ENCODE measurements at regions not wholly inside any gene's neighbourhood (a gene's known extent, or its start where the extent isn't known, plus 50 kb on each side); places are given as distances from the start of the nearest gene placed in this dataset.

DNA sequence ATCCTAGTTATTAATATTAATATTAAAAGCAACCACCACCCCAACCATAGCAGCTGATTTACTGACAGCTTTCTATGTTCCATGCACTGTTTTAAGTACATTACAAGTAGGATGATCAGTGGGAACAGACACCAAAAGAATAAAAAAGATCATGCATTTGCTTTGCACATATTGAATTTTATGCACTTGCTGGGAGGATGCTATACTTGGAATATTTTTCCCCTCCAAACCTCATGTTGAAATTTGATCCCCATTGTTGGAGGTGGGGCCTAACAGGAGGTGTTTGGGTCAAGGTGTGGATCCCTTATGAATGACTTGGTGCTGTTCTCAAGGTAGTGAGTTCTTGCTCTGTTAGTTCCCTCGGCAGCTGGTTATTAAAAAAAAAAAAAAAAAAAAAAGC is 178.9 kb upstream of the MYLIP start:
- Histone ChIP-seq H3K9me3 (no peaks in the 10 kb centered on the region), H3K27me3 (ENCODE audit: insufficient read depth in 3 of 3, low read length in 2 of 3) (no peaks in the 10 kb centered on the region), H3K4me1 (peaks cover 3% of the 10 kb centered on the region), H3K27ac (no peak overlapping the region), H3K36me3 (ENCODE audit: insufficient read depth in 1 of 2, low read depth in 1 of 2) (no peaks in the 10 kb centered on the region), H3K4me3 (no peak overlapping the region)
- DNase-seq (no peak), ATAC-seq (no peak)
- WGBS, 3 donors: 55 to 86% (median 80%) methylated on average over 1 of the region's 1 CpG
- intact Hi-C loops (cut with DNase I): loop anchor here in 1 of 2 donors (10.0 kb wide), 1 partner anchor 235 kb away; no protein-coding TSS in a partner anchor
- TF ChIP-seq, protein P1, sequence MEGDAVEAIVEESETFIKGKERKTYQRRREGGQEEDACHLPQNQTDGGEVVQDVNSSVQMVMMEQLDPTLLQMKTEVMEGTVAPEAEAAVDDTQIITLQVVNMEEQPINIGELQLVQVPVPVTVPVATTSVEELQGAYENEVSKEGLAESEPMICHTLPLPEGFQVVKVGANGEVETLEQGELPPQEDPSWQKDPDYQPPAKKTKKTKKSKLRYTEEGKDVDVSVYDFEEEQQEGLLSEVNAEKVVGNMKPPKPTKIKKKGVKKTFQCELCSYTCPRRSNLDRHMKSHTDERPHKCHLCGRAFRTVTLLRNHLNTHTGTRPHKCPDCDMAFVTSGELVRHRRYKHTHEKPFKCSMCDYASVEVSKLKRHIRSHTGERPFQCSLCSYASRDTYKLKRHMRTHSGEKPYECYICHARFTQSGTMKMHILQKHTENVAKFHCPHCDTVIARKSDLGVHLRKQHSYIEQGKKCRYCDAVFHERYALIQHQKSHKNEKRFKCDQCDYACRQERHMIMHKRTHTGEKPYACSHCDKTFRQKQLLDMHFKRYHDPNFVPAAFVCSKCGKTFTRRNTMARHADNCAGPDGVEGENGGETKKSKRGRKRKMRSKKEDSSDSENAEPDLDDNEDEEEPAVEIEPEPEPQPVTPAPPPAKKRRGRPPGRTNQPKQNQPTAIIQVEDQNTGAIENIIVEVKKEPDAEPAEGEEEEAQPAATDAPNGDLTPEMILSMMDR (IDR thresholded peaks at IDR 0.05): no peak

GRCh38 chr6:15948930-15949900 is 179.7 kb upstream of the MYLIP start:
- intact Hi-C loops (cut with DNase I): loop anchor here in 1 of 2 donors (10.0 kb wide), 1 partner anchor 236 kb away; no protein-coding TSS in a partner anchor

GRCh38 chr6:15947923-15948322 is 181.0 kb upstream of the MYLIP start:
- Histone ChIP-seq H3K36me3 (ENCODE audit: insufficient read depth in 1 of 2, low read depth in 1 of 2) (no peaks in the 10 kb centered on the region), H3K27me3 (ENCODE audit: insufficient read depth in 3 of 3, low read length in 2 of 3) (no peaks in the 10 kb centered on the region), H3K4me3 (no peak overlapping the region), H3K9me3 (no peaks in the 10 kb centered on the region), H3K27ac (no peak overlapping the region), H3K4me1 (no peaks in the 10 kb centered on the region)
- no peak for DNase-seq
- WGBS, 3 donors: 97 to 100% (median 97%) methylated on average over 4 of the region's 4 CpGs
- ATAC-seq: no peak
- TF ChIP-seq, protein P1 (IDR thresholded peaks at IDR 0.05): no peak
- intact Hi-C loops (cut with DNase I): loop anchor here in 1 of 2 donors (10.0 kb wide), 1 partner anchor 237 kb away; no protein-coding TSS in a partner anchor

More at GRCh38 chr6:15948930-15949900, 179.7 kb upstream of the MYLIP start:
- ATAC-seq (no peak), DNase-seq (no peak)
- TF ChIP-seq, protein P1 (IDR thresholded peaks at IDR 0.05): no peak
- WGBS, 3 donors: 54 to 62% (median 56%) methylated on average over 10 of the region's 10 CpGs
- Histone ChIP-seq H3K4me1 (peaks cover 3% of the 10 kb centered on the region), H3K27ac (no peak overlapping the region), H3K27me3 (ENCODE audit: insufficient read depth in 3 of 3, low read length in 2 of 3) (no peaks in the 10 kb centered on the region), H3K36me3 (ENCODE audit: insufficient read depth in 1 of 2, low read depth in 1 of 2) (no peaks in the 10 kb centered on the region), H3K4me3 (no peak overlapping the region), H3K9me3 (no peaks in the 10 kb centered on the region)

DNA sequence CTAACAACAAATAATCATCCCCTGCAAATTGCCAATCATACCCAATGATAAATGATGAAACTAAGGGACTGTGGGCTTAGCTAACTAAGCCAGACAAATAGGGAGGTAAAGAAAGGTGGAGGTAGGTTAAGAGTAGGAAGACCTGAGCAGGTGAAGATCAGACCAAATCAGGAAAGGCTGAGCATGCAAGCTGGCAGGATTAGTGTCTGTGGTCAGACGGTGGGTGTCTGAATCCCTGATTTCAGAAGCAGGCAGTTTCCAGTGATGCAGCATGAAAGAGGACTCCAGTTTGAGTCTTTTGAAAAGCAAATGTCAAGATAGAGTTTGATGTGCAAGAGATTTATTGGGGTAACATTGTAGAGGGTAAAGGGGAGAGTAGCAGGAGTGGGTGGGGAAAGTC is 181.4 kb upstream of the MYLIP start:
- WGBS, 3 donors: 56 to 88% (median 65%) methylated on average over 1 of the region's 1 CpG
- Histone ChIP-seq H3K27me3 (ENCODE audit: insufficient read depth in 3 of 3, low read length in 2 of 3) (no peaks in the 10 kb centered on the region), H3K4me1 (no peaks in the 10 kb centered on the region), H3K27ac (no peak overlapping the region), H3K36me3 (ENCODE audit: insufficient read depth in 1 of 2, low read depth in 1 of 2) (no peaks in the 10 kb centered on the region), H3K4me3 (no peak overlapping the region), H3K9me3 (no peaks in the 10 kb centered on the region)
- ATAC-seq (no peak), DNase-seq (no peak)
- intact Hi-C loops (cut with DNase I): loop anchor here in 1 of 2 donors (10.0 kb wide), 1 partner anchor 237 kb away; no protein-coding TSS in a partner anchor
- TF ChIP-seq, protein P1 (IDR thresholded peaks at IDR 0.05): no peak
